Posterior vena cava (tissue), 2 donors: ENCODE measurements at regions not wholly inside any gene's neighbourhood (a gene's known extent, or its start where the extent isn't known, plus 50 kb on each side); places are given as distances from the start of the nearest gene placed in this dataset.

Experiments
- DNase-seq: peaks from one replicate; pipeline ENCODE4 v3.0.0-alpha.2; 2020; ENCODE audit warnings: low spot score
- intact Hi-C, 2 donors: fragments of 100-400 bp; cut with DNase I; formaldehyde crosslinking; loops; one replicate each; pipeline versions ENCODE4 v1.14.1 to v1.14.2; 2022 to 2023
- donor health status: DM: yes; HTN: yes; CAD: no.
- donor health status: DM: yes; HTN: yes; CAD: no.

GRCh38 chr12:19694627-19695026 is 255.3 kb downstream of the AEBP2 start:
- no peak for DNase-seq
- intact Hi-C loops = no loop called here

DNA sequence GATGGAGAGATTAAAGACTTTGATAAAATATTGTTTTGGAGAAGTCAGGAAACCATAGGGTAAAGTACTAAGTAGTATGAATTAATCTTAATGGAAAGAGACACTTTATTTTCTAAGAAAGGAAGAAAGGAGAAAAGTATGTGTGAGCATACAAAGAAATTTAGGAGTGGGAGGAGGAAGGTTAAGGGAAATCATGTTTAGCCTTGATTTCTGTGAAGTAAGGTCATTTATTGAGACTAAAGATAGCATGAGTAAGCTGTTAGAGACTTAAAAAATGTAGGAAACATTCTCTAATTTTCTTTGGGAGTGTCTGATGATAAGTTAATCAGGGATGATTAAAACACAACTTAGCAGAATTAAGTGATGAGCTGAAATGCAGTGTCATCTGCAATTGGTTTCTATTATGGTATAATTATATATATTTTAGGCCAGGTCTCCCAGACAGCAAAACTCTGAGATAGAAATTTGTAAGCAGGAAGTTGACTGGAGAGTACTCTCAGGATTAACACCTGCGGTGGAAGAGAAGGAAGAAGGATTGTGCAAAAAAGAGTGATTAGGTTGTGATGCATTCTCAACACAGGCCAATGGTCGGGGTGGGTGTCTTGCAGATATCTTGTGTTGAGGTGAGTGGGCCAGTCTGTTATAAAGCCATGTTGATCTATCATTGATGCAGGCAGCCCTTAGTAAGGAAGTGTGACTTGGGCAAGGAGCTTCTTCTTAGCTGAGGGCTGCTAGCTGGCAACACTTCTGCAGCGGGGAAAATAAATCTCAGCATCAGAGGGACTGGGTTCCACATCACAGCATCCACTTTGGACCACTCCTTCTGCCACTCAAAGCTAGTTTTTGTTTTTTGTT is 256.2 kb downstream of the AEBP2 start:
- intact Hi-C loops = no loop called here
- no peak for DNase-seq

DNA sequence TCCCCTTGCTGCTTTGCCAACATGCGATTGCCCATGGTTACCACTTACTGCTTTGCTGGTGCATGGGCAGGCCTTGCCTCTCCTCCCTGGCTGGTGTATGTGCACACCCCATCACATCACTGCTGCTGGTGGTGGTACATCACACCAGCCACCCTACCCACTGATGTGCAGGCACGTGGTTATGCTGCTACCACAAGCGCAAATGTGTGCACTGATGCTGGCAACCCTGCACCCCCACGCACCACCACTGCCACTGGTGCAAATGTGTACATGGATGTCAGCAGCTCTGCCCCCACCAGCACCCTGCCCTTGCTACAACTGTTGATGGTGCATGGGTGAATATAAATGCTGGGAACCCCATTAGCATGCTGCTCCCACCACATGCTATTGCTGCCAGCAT is 261.7 kb downstream of the AEBP2 start:
- intact Hi-C loops = no loop called here
- no peak for DNase-seq

DNA sequence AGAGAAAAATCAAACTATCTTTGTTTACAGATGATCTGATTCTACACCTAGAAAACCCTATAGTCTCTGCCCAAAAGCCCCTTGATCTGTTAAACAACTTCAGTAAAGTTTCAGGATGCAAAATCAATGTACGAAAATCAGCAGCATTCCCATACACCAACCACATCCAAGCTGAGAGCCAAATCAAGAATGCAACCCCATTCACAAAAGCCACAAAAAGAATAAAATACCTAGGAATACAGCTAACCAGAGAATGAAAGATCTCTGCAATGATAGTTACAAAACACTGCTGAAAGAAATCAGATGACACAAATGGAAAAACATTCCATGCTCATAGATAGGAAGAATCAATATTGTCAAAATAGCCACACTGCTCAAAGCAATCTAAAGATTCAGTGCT is 265.7 kb downstream of the AEBP2 start:
- intact Hi-C loops = no loop called here

GRCh38 chr12:19706936-19707335 is 267.6 kb downstream of the AEBP2 start:
- DNase-seq = no peak
- intact Hi-C loops = no loop called here

More for the DNA sequence above, 265.7 kb downstream of the AEBP2 start:
- no peak for DNase-seq

- intact Hi-C loops = no loop called here
- no peak for DNase-seq
Observed at GRCh38 chr12:19707948-19708409, 268.7 kb downstream of the AEBP2 start.

DNA sequence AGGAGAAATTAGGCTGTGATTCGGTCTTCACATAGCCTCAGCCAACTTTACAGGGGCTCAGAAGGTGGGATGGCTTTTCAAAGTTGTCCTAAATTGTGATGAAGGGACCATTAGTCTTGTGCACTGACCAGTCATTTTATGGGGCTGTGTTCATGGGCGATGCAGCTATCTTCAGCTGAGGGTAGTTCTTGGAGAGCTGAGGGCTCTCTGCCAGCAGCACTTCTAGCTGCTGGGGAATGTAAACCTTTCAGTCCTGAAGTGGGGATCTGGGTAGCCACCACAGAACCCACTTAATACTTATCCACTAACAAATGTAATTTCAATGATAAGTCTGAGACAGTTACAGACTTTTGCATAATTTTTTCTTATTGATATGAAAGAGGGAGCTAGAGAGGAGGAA is 270.6 kb downstream of the AEBP2 start:
- intact Hi-C loops = loop anchor here in 1 of 2 donors (10.0 kb wide), 1 partner anchor 55 kb away; no protein-coding TSS in a partner anchor
- no peak for DNase-seq

DNA sequence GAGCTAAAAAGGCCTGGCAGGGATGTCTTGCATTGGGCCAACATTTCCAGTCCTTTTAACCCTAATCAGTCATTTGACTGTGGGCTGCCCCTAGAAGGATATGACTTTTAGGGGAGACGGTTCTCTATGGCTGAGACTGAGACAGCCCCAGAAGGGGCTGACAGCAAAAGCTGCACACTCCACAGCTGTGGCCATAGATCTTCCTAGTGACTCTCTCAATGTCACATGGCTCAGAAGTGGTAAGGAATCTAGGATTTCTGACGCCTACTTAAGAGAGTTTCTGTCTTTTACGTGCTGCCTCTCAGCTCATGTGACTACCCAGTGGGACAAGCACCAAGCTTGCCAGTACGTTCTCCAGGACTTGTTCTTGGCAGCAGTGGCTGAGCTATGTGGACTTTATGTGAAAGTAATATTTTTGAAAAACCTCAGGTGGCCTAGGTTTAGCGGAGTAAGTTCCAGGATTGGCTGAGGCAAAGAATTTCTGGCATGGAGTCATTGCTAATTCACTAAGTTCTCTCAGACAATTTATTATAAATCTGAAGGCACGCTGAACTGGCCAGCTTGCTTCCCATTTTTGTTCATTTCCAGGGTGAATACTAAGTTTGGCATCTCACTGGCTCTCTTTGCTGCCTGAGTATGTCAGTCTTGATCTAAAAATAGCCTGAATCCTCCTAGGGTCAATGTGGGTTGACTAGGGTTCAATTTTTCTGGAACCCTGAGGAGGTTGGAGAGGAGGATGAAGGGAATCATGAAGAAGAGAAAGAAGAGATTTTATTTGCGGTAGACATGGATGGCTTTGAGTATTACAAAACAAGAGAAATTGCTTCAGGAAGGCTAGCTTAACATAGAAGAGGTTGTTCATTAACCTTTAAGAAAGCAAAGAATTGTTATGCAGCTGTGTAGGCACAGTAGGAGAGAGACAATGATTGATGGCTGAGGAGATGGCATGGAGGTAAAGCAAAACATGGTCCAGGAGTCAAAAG is 271.8 kb downstream of the AEBP2 start:
- DNase-seq = peak; percentile 83
- intact Hi-C loops = loop anchor here in 1 of 2 donors (10.0 kb wide), 1 partner anchor 56 kb away; no protein-coding TSS in a partner anchor

GRCh38 chr12:19712041-19712440 is 272.7 kb downstream of the AEBP2 start:
- no peak for DNase-seq

GRCh38 chr12:19718401-19718800 is 279.1 kb downstream of the AEBP2 start:
- intact Hi-C loops = loop anchor here in 1 of 2 donors (10.0 kb wide), 1 partner anchor 64 kb away; no protein-coding TSS in a partner anchor
- DNase-seq = no peak

More at GRCh38 chr12:19712041-19712440, 272.7 kb downstream of the AEBP2 start:
- intact Hi-C loops = loop anchor here in 1 of 2 donors (10.0 kb wide), 1 partner anchor 57 kb away; no protein-coding TSS in a partner anchor

- intact Hi-C loops = loop anchor here in 1 of 2 donors (10.0 kb wide), 1 partner anchor 65 kb away; no protein-coding TSS in a partner anchor
Observed at GRCh38 chr12:19719672-19720071, 280.4 kb downstream of the AEBP2 start.

GRCh38 chr12:19726122-19726521 is 286.8 kb downstream of the AEBP2 start:
- intact Hi-C loops = no loop called here
- no peak for DNase-seq

More at GRCh38 chr12:19719672-19720071, 280.4 kb downstream of the AEBP2 start:
- DNase-seq = no peak

DNA sequence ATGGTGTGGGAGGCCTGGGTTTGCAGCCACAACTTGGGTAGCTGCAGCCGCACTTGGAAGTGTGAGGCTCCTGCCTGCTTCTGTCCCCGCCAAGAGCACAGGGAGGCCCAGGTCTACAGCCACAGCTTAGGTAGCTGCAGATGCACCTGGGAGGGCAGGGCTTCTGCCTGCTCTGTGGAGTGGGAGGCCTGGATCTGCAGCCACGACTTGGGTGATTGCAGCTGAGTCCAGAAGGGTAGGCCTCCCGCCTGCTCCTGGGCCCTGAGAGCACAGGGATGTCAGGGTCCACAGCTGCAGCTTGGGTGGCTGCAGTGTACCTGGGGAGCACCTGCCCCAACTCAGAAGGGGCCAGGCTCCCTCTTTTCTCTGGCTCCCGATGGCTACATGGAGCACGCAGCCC is 287.3 kb downstream of the AEBP2 start:
- DNase-seq = peak; percentile 40
- intact Hi-C loops = no loop called here

DNA sequence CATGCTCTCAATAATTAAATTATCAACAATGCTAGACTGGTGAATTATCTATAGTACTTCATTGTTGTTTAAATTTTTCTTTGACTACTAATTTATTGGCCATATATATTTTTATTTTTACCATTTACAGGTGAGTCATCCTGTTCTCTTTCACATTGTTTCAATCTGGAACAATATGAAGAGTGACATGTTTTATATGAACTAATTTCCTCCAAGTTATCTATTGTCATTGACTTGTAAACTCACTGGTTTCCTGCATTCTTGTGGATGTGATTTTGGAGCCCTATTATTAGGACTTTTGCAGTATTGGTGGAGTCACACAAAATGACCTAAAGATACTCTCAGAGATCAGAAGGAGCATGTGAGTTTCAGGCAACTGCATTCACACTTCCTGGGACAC is 297.7 kb downstream of the AEBP2 start:
- DNase-seq = no peak
- intact Hi-C loops = no loop called here

GRCh38 chr12:19739195-19739776 is 300.0 kb downstream of the AEBP2 start:
- DNase-seq = no peak
- intact Hi-C loops = no loop called here

DNA sequence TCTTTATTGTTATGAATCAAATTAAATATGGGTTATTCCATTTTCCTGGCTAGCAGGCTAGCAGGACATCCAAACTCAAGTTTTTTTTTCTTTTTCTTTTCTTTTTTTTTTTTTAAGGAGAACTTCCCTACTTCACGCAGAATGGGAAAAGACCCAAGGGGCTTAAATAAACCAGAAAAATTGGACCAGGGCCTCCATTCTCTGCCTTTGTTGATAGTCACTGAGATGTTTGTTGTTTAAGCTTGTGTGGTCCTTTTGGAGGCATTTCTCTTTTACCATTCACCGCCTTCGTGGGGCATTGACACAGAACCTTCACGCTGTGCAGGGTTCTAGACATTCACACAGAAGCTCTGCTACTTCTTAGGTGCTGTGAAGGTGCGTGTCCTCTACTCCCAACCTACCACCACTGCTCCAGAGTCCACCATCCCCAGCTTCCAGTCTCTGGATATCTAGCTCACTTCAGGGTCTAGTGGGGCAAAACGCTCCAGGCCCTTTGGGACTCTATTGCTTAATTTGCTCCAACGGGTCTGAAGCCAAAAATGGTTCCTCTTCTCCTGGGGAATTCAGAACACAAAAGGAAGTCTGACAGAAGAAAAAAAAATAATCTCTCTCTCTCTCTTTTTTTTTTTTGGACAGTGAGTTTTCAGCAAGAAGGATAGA is 301.3 kb downstream of the AEBP2 start:
- intact Hi-C loops = no loop called here
- DNase-seq = no peak

- DNase-seq = no peak
- intact Hi-C loops = no loop called here
Observed at GRCh38 chr12:19741132-19741489, 301.8 kb downstream of the AEBP2 start.

GRCh38 chr12:19744705-19745218 is 305.5 kb downstream of the AEBP2 start:
- no peak for DNase-seq
- intact Hi-C loops = no loop called here

GRCh38 chr12:19746471-19746870 is 307.2 kb downstream of the AEBP2 start:
- intact Hi-C loops = no loop called here
- no peak for DNase-seq
